H1 (cell line): ENCODE measurements at regions not wholly inside any gene's neighbourhood (a gene's known extent, or its start where the extent isn't known, plus 50 kb on each side); places are given as distances from the start of the nearest gene placed in this dataset.
A peak's percentile ranks its signal among the peaks of the same experiment; 100 is the strongest.

Experiments used
- CTCF ChIA-PET: fragments of 300-600 bp; sonication (Branson Sonifier 250); formaldehyde crosslinking; loops from one replicate; lab custom pipeline; 2021; ENCODE audit not compliant: partially characterized antibody; lab: Charles Lee
- POLR2A ChIA-PET: fragments of 300-600 bp; sonication (Branson Sonifier 250); formaldehyde crosslinking; loops from one replicate; lab custom pipeline; 2021; ENCODE audit warnings: inconsistent platforms; ENCODE audit not compliant: partially characterized antibody; lab: Charles Lee
- DNase-seq, 2 experiments: peaks; one replicate each; pipeline versions ENCODE4 v3.0.0 to v3.0.0-alpha.2; 2010 to 2022; ENCODE audit warnings: low spot score in 2 of 2, low read depth in 1 of 2, mixed read lengths in 1 of 2
- FAIRE-seq: peaks from 2 replicates; lab custom pipeline; 2011; peaks lifted over from hg19 to GRCh38; lab: Jason Lieb, UNC
- H2AFZ ChIP-seq: 2 replicates; pipeline ENCODE4 v1.8.1; 2012; ENCODE audit warnings: low read length, inconsistent platforms
- H2AK5ac ChIP-seq: 2 replicates; pipeline ENCODE4 v1.6.1; 2013; ENCODE audit warnings: low read depth, low read length
- H2BK120ac ChIP-seq: replicated peaks from 2 replicates; pipeline ENCODE3; 2013; ENCODE audit warnings: low read depth, low read length, inconsistent platforms
- H2BK12ac ChIP-seq: 2 replicates; pipeline ENCODE4 v1.6.1; 2013; ENCODE audit warnings: low read depth, low read length
- H2BK15ac ChIP-seq: 2 replicates; pipeline ENCODE4 v1.6.1; 2013; ENCODE audit warnings: low read length
- H2BK20ac ChIP-seq: 2 replicates; pipeline ENCODE4 v1.6.1; 2013; ENCODE audit warnings: low read length
- H2BK5ac ChIP-seq: 2 replicates; pipeline ENCODE4 v1.6.1; 2013; ENCODE audit warnings: low read depth, low read length
- H3K14ac ChIP-seq: 2 replicates; pipeline ENCODE4 v1.6.1; 2013; ENCODE audit warnings: inconsistent platforms; ENCODE audit not compliant: insufficient read length
- H3K18ac ChIP-seq: 2 replicates; pipeline ENCODE4 v1.6.1; 2013; ENCODE audit warnings: low read length; ENCODE audit errors: extremely low read depth
- H3K23ac ChIP-seq: 2 replicates; pipeline ENCODE4 v1.6.1; 2013; ENCODE audit warnings: inconsistent platforms; ENCODE audit not compliant: insufficient read length
- H3K23me2 ChIP-seq: 2 replicates; pipeline ENCODE4 v1.6.1; 2013; ENCODE audit warnings: low read depth, low read length
- H3K27ac ChIP-seq: 2 replicates; pipeline ENCODE4 v1.6.1; 2011; ENCODE audit warnings: low read depth, low read length, inconsistent platforms
- H3K27me3 ChIP-seq, 4 experiments: replicated peaks in 1 of 4; 1 replicate in 1 of 4; 2 replicates in 3 of 4; pipeline versions ENCODE4 v1.6.1 to v1.8.1; 2011 to 2013; ENCODE audit warnings: low read length in 3 of 4, mild to moderate bottlenecking in 3 of 4, inconsistent platforms in 2 of 4, mixed read lengths in 2 of 4, moderate library complexity in 1 of 4; ENCODE audit not compliant: control insufficient read depth in 3 of 4, insufficient read depth in 3 of 4; ENCODE audit errors: extremely low read depth in 1 of 4
- H3K36me3 ChIP-seq, 4 experiments: 2 replicates each; pipeline versions ENCODE4 v1.6.1 to v1.8.1; 2011 to 2013; ENCODE audit warnings: mild to moderate bottlenecking in 4 of 4, low read length in 3 of 4, moderate library complexity in 2 of 4, control low read depth in 1 of 4, inconsistent platforms in 1 of 4; ENCODE audit not compliant: insufficient read depth in 4 of 4, control insufficient read depth in 2 of 4
- H3K4ac ChIP-seq: replicated peaks from 2 replicates; pipeline ENCODE3; 2013; ENCODE audit warnings: low read length, low read depth, mixed read lengths, inconsistent platforms; ENCODE audit not compliant: insufficient read length
- H3K4me1 ChIP-seq, 4 experiments: replicated peaks in 1 of 4; 1 replicate in 1 of 4; 2 replicates in 3 of 4; pipeline versions ENCODE4 v1.6.1 to v1.8.1; 2011 to 2013; ENCODE audit warnings: low read length in 3 of 4, inconsistent platforms in 2 of 4, mixed read lengths in 1 of 4; ENCODE audit not compliant: insufficient read depth in 4 of 4, control insufficient read depth in 3 of 4
- H3K4me2 ChIP-seq, 2 experiments: 2 replicates each; pipeline versions ENCODE4 v1.6.1 to v1.8.1; 2011 to 2013; ENCODE audit warnings: low read depth in 2 of 2, low read length in 2 of 2, control low read depth in 1 of 2, inconsistent platforms in 1 of 2, mild to moderate bottlenecking in 1 of 2; ENCODE audit not compliant: insufficient read depth in 1 of 2
- H3K4me3 ChIP-seq, 4 experiments: fragments of 200-600, 300-600 bp in 1 of 4; sonication (generic), shearing (Covaris generic), sonication (Bioruptor Twin) in 1 of 4; 2 replicates each; pipeline versions ENCODE4 v1.5.1 to v1.8.1; 2011 to 2016; ENCODE audit warnings: low read length in 4 of 4, low read depth in 3 of 4, control low read depth in 2 of 4, inconsistent platforms in 2 of 4, mild to moderate bottlenecking in 2 of 4, mixed read lengths in 1 of 4, moderate library complexity in 1 of 4; ENCODE audit not compliant: insufficient read depth in 2 of 4; ENCODE audit errors: extremely low read depth in 1 of 4
- H3K56ac ChIP-seq: replicated peaks from 2 replicates; pipeline ENCODE3; 2013; ENCODE audit warnings: low read depth, mild to moderate bottlenecking, mixed read lengths, low read length, inconsistent platforms; ENCODE audit not compliant: insufficient read length
- H3K79me1 ChIP-seq: 2 replicates; pipeline ENCODE4 v1.6.1; 2013; ENCODE audit warnings: low read depth, low read length, control low read depth
- H3K79me2 ChIP-seq, 2 experiments: 2 replicates each; pipeline versions ENCODE4 v1.6.1 to v1.8.1; 2012 to 2013; ENCODE audit warnings: low read length in 2 of 2, mild to moderate bottlenecking in 2 of 2, inconsistent platforms in 1 of 2; ENCODE audit not compliant: insufficient read depth in 2 of 2, control insufficient read depth in 1 of 2
- H3K9ac ChIP-seq, 4 experiments: replicated peaks in 1 of 4; 1 replicate in 1 of 4; 2 replicates in 3 of 4; pipeline versions ENCODE4 v1.6.1 to v1.8.1; 2011 to 2013; ENCODE audit warnings: low read depth in 3 of 4, low read length in 3 of 4, control low read depth in 2 of 4, mild to moderate bottlenecking in 2 of 4, moderate library complexity in 2 of 4, inconsistent platforms in 1 of 4; ENCODE audit errors: extremely low read depth in 1 of 4
- H3K9me3 ChIP-seq, 2 experiments: 2 replicates each; pipeline versions ENCODE4 v1.6.1 to v1.8.1; 2012 to 2013; ENCODE audit warnings: mild to moderate bottlenecking in 2 of 2, moderate library complexity in 2 of 2, control low read depth in 1 of 2, inconsistent platforms in 1 of 2, low read depth in 1 of 2, low read length in 1 of 2, mixed read lengths in 1 of 2; ENCODE audit not compliant: insufficient read depth in 2 of 2
- H4K20me1 ChIP-seq, 2 experiments: replicated peaks in 1 of 2; 2 replicates each; pipeline versions ENCODE3 to v1.8.1; 2011 to 2013; ENCODE audit warnings: inconsistent platforms in 2 of 2, low read length in 2 of 2, mild to moderate bottlenecking in 1 of 2; ENCODE audit not compliant: insufficient read depth in 2 of 2, control insufficient read depth in 1 of 2
- H4K5ac ChIP-seq: 2 replicates; pipeline ENCODE4 v1.6.1; 2013; ENCODE audit warnings: low read length, low read depth, mixed read lengths, inconsistent platforms; ENCODE audit not compliant: insufficient read length
- H4K8ac ChIP-seq: 2 replicates; pipeline ENCODE4 v1.8.0; 2013; ENCODE audit warnings: mild to moderate bottlenecking, moderate library complexity, low read length, inconsistent platforms; ENCODE audit not compliant: insufficient read depth; ENCODE audit errors: extremely low read depth
- H4K91ac ChIP-seq: replicated peaks from 2 replicates; pipeline ENCODE3; 2013; ENCODE audit warnings: low read length, mixed read lengths, inconsistent platforms; ENCODE audit not compliant: insufficient read length
- EGR1 ChIP-seq: IDR thresholded peaks from 2 replicates; pipeline ENCODE4 v1.6.1; 2011; ENCODE audit warnings: low read depth, low read length, borderline replicate concordance
- EZH2 ChIP-seq: fragments of 200-600 bp; sonication (generic); IDR thresholded peaks from 2 replicates; pipeline ENCODE4 v1.7.1; 2012; ENCODE audit warnings: low read depth, mild to moderate bottlenecking, moderate library complexity, low read length, inconsistent platforms; ENCODE audit not compliant: severe bottlenecking
- KDM5A ChIP-seq: fragments of 200-600 bp; IDR thresholded peaks from 2 replicates; pipeline ENCODE4 v1.7.1; 2012; ENCODE audit warnings: mild to moderate bottlenecking, low read length, inconsistent platforms, mixed read lengths
- SUZ12 ChIP-seq: fragments of 200-600 bp; sonication (generic); IDR thresholded peaks from 2 replicates; pipeline ENCODE4 v1.6.1; 2012; ENCODE audit warnings: mild to moderate bottlenecking, inconsistent platforms, low read length, moderate library complexity, mixed read lengths
- WGBS, 2 experiments: shearing (Covaris generic) in 1 of 2; methylation state at CpG; one replicate each; pipeline versions ENCODE4 v1.1.6 to v1.1.7; 2013 to 2015; ENCODE audit warnings: low lambda C conversion rate in 2 of 2, mixed read lengths in 2 of 2, inconsistent platforms in 1 of 2, low coverage in 1 of 2, missing lambda C conversion rate in 1 of 2; ENCODE audit not compliant: insufficient replicate concordance in 2 of 2, insufficient coverage in 1 of 2, insufficient read length in 1 of 2; ENCODE audit errors: extremely low coverage in 1 of 2, missing lambda C conversion rate in 1 of 2; 5-methylcytosine and 5-hydroxymethylcytosine counted together

- Histone ChIP-seq H3K18ac (no peak overlapping the region), H2AK5ac (no peak overlapping the region), H3K79me1 (no peaks in the 10 kb centered on the region), H3K4me1 (peaks cover 12 to 28% (median 15%) of the 10 kb centered on the region in 4 experiments), H2BK12ac (no peak overlapping the region), H2BK20ac (no peak overlapping the region), H3K27me3 (peaks cover 60 to 90% (median 82%) of the 10 kb centered on the region in 4 experiments), H4K20me1 (peaks cover 17 to 24% of the 10 kb centered on the region in 2 experiments), H3K4me3 (peak overlapping the region; percentile 16 to 58 (median 31); a peak in 6 of 8 replicates), H2BK15ac (no peak overlapping the region), H3K23ac (no peak overlapping the region), H2BK5ac (no peak overlapping the region), H3K4me2 (peak overlapping the region; percentile 72 to 73), H3K79me2 (no peaks in the 10 kb centered on the region), H3K56ac (no peak overlapping the region), H3K14ac (no peak overlapping the region), H3K4ac (no peak overlapping the region), H3K36me3 (no peaks in the 10 kb centered on the region), H4K5ac (no peak overlapping the region), H3K23me2 (no peaks in the 10 kb centered on the region), H4K8ac (no peak overlapping the region), H3K9ac (no peak overlapping the region), H2AFZ (no peak overlapping the region), H3K9me3 (no peaks in the 10 kb centered on the region), H4K91ac (no peak overlapping the region), H2BK120ac (no peak overlapping the region), H3K27ac (no peak overlapping the region)
- POLR2A ChIA-PET: interaction anchor here (0.8 kb wide), 1 partner anchor 96 kb away, joined by 3 read pairs; no protein-coding TSS in a partner anchor
- no peak for FAIRE-seq
- peak; percentile 97; the same call in 1 of the 2 replicates for TF ChIP-seq SUZ12
- TF ChIP-seq EGR1: no peak
- peak; percentile 97 for TF ChIP-seq EZH2
- TF ChIP-seq KDM5A: no peak
- 3% methylated on average over 10 of the region's 10 CpGs; no CpG with 5 or more reads in 1 of the 2 experiments for WGBS, 2 experiments
- no peak for DNase-seq
- CTCF ChIA-PET: interaction anchor here (0.7 kb wide), 1 partner anchor 197 kb away, joined by 3 read pairs; no protein-coding TSS in a partner anchor
Observed at GRCh38 chr5:77844373-77844622, 68.2 kb upstream of the TBCA start.
